ENCODE measurements at regions not wholly inside any gene's neighbourhood (a gene's known extent, or its start where the extent isn't known, plus 50 kb on each side); places are given as distances from the start of the nearest gene placed in this dataset.

GRCh38 chr6:95071464-95071863 is 505.9 kb upstream of the MANEA start:
- no peak for DNase-seq

DNA sequence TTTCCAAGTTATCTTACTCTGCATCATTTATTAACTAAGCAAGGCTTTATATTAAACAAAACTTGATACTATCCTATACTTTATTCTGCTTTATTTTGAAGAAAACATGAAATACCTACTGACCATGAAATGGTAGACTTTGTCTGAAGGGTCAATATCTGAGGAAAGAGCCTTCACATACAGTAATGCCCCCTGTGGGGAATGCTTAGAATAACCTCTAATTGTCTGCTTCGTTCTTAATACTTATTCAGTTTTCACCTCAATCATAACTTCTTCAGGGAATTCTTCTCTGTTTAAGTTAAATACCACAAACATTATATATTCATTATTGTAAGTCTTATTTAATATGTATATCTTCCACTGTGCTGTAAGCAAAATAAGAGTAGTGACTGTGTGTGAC is 498.9 kb upstream of the MANEA start:
- no peak for DNase-seq

DNA sequence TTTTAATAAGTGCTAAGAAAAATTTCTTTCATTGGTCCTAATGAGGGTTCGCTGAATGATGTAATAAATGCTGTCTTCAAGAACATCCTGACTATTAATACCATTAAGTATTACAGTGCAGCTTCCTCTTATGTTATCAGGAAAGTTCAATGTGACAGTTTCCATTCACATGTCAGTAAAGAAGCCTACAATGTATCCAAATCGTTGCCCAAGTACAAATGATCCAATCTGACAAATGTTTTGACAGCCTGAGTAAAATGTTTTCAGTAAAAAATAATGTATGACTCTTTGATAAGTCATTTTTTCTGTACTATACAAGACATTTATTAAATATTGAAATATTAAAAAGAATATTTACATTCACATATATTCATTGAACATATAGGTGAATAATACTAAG is 496.1 kb upstream of the MANEA start:
- no peak for DNase-seq

DNA sequence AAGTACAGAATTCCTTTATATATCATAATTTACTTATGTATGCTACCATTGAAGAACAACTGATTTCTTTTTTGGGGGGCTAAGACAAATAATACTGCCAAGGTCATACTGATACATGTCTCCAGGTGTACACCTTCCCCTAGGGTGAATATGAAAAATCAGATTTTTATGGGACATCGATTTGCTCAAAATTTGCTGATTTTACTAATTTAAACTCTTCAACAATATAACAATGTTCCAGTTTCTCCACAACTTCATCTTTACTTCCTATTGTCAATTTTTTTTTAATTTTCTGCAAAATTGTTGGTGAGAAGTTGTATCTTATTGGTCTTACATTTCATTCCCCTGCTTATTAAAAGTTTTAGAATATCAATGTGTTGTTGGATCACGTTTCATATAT is 495.4 kb upstream of the MANEA start:
- DNase-seq = no peak

DNA sequence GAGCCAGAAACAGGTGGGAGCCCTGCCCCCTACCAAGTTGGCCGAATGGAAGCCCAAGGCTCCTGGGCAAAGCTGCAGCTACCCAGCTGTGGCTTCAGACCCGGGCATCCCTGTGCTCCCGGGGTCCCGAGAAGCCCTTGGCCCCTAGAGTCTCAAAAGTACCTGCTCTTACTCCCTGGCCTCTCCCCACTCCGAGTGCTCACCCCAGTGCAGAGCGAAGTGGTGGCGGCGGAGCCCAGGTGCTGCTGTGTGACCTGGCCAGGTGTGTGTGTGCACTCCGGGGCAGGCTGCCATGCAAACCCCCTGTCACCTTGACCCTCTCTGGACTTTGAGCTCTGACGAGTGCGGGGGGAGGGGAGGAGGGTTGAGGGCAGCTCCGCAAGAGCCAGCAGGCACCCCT is 493.8 kb upstream of the MANEA start:
- no peak for DNase-seq

- DNase-seq = no peak
Measured at GRCh38 chr6:95084867-95085266, 492.5 kb upstream of the MANEA start.

DNA sequence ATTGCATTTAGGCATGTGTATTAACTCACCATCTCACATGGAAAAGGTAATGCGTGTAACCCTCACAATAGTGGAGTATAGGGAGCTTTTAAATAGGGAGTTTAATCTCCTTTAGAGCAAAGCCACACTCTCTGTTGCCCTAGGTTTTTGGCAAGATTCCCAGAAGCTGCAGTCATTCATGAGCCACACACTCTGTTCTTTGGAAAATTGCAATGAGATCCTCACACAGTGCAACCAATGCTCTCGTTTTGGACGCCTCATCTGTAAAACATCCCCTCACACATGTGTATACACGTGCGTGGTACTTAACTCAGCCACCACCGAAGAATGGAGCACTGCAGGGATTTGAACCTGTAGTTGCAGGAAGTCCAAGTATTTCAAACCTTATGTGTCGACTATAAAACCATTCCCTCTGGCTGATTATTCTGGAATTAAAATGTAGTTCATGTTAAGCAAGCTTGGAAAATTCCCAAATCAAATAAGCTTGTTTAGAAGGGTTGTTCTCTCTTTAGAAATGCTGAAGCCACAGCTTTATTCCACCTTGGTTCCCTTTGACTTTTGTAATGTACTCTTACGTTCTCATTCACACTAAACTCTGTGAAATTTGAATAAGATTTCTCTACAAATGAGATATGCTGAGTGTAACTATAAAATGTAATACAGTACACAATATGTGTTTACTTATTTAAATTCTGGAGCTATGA is 489.8 kb upstream of the MANEA start:
- DNase-seq = peak; percentile 29 to 34

- DNase-seq = peak; percentile 28 to 77
Measured at GRCh38 chr6:95091823-95092436, 485.4 kb upstream of the MANEA start.

DNA sequence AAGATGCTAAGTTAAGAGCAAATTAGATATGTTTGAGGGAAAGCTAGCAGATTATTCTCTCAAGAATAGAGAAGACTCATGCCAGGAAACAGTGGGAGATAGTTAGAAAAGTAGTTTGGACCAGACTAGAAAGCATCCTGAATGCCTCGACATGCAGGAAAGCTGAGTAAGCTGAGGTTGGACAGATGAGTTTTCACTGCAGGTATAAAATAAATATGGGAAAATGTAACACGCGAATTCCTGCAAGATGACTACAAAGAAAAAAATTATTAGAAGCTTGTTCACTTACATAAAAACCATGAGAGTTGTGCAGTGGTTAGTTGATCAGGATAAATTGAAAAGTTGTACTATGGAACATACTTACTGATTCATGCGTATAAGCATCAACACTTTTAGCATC is 484.2 kb upstream of the MANEA start:
- DNase-seq = no peak

- DNase-seq = no peak
Measured at GRCh38 chr6:95094751-95095663, 482.3 kb upstream of the MANEA start.

DNA sequence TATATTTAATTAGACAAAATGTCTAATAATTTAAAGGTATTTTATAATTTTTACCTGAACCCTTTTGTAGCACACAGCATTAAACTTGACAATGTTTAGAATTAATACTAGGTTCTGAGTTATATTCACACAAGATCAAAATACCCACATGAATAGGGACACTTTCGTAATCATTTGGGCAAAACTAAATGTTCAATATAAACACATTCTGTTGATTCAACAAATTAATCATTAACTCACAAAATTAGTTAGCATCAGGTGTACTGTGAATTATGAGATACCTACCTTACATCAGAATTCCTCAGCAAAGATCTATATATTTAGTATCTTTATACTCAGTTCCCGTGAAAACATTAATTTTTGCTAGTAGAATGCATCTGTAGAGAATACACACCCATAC is 481.5 kb upstream of the MANEA start:
- no peak for DNase-seq

DNA sequence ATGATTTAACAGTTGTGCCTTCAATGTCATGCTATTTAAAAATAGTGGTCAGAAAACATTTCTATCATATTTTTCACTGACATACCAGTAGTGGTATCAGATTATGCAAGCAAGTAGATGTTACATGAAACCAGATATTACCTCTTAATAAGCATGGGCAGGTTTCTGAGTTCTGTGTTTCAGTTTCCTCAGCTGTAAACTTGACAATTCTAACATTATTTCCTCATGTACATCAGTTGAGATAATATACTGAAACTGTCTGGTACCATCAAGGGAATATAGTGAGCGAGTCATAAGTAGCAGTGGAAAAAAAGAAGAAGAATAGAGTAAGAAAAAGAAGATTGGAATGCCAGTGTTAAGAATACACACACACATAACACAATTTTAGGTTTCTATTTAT is 477.9 kb upstream of the MANEA start:
- no peak for DNase-seq

DNA sequence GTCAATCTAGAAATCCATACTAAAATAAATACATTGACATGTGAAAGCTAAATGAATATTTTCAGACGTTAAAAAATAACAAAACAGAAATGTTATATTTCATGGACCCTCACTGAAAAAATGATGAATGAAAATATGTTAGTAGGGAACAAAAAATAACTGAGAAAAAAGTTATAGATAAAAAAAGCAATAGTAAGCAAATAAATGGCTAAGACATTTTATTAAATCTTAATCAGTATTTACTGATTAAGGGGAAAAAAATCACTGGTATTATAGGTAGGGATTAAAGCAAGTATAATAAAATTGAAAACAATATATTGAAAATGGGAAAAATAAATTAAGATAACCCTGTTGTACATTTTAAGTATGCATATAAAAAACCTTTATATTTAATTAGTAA is 468.1 kb upstream of the MANEA start:
- DNase-seq = no peak

- DNase-seq = no peak
Measured at GRCh38 chr6:95110767-95111166, 466.6 kb upstream of the MANEA start.

DNA sequence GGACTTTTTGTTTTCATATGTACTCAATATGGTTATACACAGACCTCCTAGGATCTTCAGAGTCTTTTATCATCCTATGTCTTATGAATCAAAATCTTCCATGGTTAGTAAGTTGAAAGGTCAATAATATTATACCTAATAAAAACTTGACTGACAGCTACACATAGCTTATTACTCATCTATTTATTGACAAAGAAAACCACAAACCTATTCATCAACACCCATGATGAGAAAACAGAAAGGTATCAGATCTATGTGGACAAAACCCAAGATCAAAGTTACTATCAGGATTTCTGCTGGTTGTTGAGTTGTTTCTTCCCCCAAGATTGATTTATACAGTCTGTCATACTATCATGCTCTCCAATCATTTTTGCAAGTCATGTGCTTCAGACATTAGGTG is 460.1 kb upstream of the MANEA start:
- no peak for DNase-seq

- DNase-seq = no peak
Measured at GRCh38 chr6:95119927-95120326, 457.4 kb upstream of the MANEA start.

DNA sequence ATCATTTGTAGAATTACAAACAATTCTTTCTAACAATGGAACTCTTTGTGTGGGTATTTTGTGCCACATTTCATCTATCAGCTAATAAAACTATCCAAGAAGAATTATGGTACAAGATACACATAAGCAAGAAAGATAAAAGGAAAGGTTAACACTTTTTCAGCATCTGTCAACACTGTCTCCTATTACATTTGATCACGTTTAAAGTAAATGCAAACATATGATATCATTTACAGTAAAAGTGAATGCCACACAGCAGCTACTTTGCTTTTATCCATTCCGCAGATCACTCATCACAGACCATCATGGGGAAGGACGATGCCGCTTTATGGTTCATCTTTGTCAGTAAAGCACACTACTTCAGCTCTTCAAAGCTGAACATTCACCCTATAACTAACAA is 456.4 kb upstream of the MANEA start:
- DNase-seq = no peak

- no peak for DNase-seq
Measured at GRCh38 chr6:95127261-95127660, 450.1 kb upstream of the MANEA start.

- DNase-seq = no peak
Measured at GRCh38 chr6:95128439-95128838, 448.9 kb upstream of the MANEA start.

GRCh38 chr6:95128947-95129346 is 448.4 kb upstream of the MANEA start:
- no peak for DNase-seq

GRCh38 chr6:95133578-95133977 is 443.8 kb upstream of the MANEA start:
- DNase-seq = peak in 1 of 2 experiments; percentile 58

GRCh38 chr6:95135182-95135581 is 442.2 kb upstream of the MANEA start:
- DNase-seq = no peak

- DNase-seq = no peak
Measured at GRCh38 chr6:95142101-95142500, 435.2 kb upstream of the MANEA start.
